ENCODE measurements at regions not wholly inside any gene's neighbourhood (a gene's known extent, or its start where the extent isn't known, plus 50 kb on each side); places are given as distances from the start of the nearest gene placed in this dataset.

GRCh38 chr1:229768232-229768631 lies 142.2 kb downstream of the URB2 start:
- no peak for DNase-seq

GRCh38 chr1:229769006-229769405 lies 143.0 kb downstream of the URB2 start:
- DNase-seq, result no peak

GRCh38 chr1:229769809-229770208 lies 143.8 kb downstream of the URB2 start:
- DNase-seq, result no peak

- DNase-seq, result no peak
These were observed 152.7 kb downstream of the URB2 start for GRCh38 chr1:229778794-229779193.

- no peak for DNase-seq
These were observed 155.4 kb downstream of the URB2 start for GRCh38 chr1:229781453-229781852.

- no peak for DNase-seq
These were observed 156.4 kb downstream of the URB2 start for GRCh38 chr1:229782469-229782868.

GRCh38 chr1:229784834-229785233 lies 158.8 kb downstream of the URB2 start:
- DNase-seq, result no peak

- DNase-seq, result no peak
These were observed 161.0 kb downstream of the URB2 start for GRCh38 chr1:229786974-229787610.

- no peak for DNase-seq
These were observed 162.0 kb downstream of the URB2 start for GRCh38 chr1:229788004-229788403.

- no peak for DNase-seq
These were observed 166.2 kb downstream of the URB2 start for GRCh38 chr1:229792012-229792975.

- DNase-seq, result no peak
These were observed 167.4 kb downstream of the URB2 start for GRCh38 chr1:229793488-229793887.

- no peak for DNase-seq
These were observed 172.5 kb downstream of the URB2 start for GRCh38 chr1:229798558-229798957.

- no peak for DNase-seq
These were observed 177.7 kb downstream of the URB2 start for GRCh38 chr1:229803626-229804217.

GRCh38 chr1:229808272-229808671 lies 182.2 kb downstream of the URB2 start:
- no peak for DNase-seq

GRCh38 chr1:229810140-229810539 lies 184.1 kb downstream of the URB2 start:
- DNase-seq, result no peak

- no peak for DNase-seq
These were observed 184.9 kb downstream of the URB2 start for GRCh38 chr1:229810961-229811360.

- DNase-seq, result no peak
These were observed 186.1 kb downstream of the URB2 start for GRCh38 chr1:229812148-229812547.

- DNase-seq, result no peak
These were observed 186.6 kb downstream of the URB2 start for GRCh38 chr1:229812693-229813092.

GRCh38 chr1:229815076-229815475 lies 189.0 kb downstream of the URB2 start:
- no peak for DNase-seq

- no peak for DNase-seq
These were observed 189.9 kb downstream of the URB2 start for GRCh38 chr1:229815961-229816360.

- no peak for DNase-seq
These were observed 191.9 kb downstream of the URB2 start for GRCh38 chr1:229817936-229818335.

GRCh38 chr1:229819091-229819490 lies 193.0 kb downstream of the URB2 start:
- no peak for DNase-seq

GRCh38 chr1:229822026-229822425 lies 196.0 kb downstream of the URB2 start:
- DNase-seq, result no peak

GRCh38 chr1:229825042-229825441 lies 199.0 kb downstream of the URB2 start:
- no peak for DNase-seq

Measured in SHP77 (cell line).